HT1080 (cell line): ENCODE measurements at regions not wholly inside any gene's neighbourhood (a gene's known extent, or its start where the extent isn't known, plus 50 kb on each side); places are given as distances from the start of the nearest gene placed in this dataset.
"Not testable (repeated sequence)": the region's sequence is repeated elsewhere in the genome, so short reads cannot be mapped to it uniquely, and the experiment has no call there.

ENCODE experiments used
- DNase-seq: peaks from one replicate; pipeline ENCODE4 v3.0.0-alpha.2; 2015; ENCODE audit warnings: low read depth

- DNase-seq: no peak
Observed at GRCh38 chr1:14136152-14136763, 436.3 kb downstream of the PRDM2 start.

- DNase-seq: no peak
Observed at GRCh38 chr1:14136881-14137280, 436.9 kb downstream of the PRDM2 start.

GRCh38 chr1:14137411-14138134, 437.6 kb downstream of the PRDM2 start:
- DNase-seq: no peak

GRCh38 chr1:14138135-14138506, 438.1 kb downstream of the PRDM2 start:
- no peak for DNase-seq

- no peak for DNase-seq
Observed at GRCh38 chr1:14138687-14139086, 438.7 kb downstream of the PRDM2 start.

- DNase-seq: no peak
Observed at GRCh38 chr1:14140831-14141401, 440.9 kb downstream of the PRDM2 start.

- DNase-seq: no peak
Observed at GRCh38 chr1:14141656-14142055, 441.7 kb downstream of the PRDM2 start.

GRCh38 chr1:14142397-14143100, 442.6 kb downstream of the PRDM2 start:
- no peak for DNase-seq

GRCh38 chr1:14143777-14144176, 443.8 kb downstream of the PRDM2 start:
- no peak for DNase-seq

GRCh38 chr1:14148526-14148925, 448.5 kb downstream of the PRDM2 start:
- no peak for DNase-seq

- peak; percentile 47 for DNase-seq
Observed at GRCh38 chr1:14149431-14149830, 449.1 kb upstream of the KAZN start.

- no peak for DNase-seq
Observed at GRCh38 chr1:14156543-14156942, 441.9 kb upstream of the KAZN start.

- DNase-seq: no peak
Observed at GRCh38 chr1:14160781-14161180, 437.7 kb upstream of the KAZN start.

GRCh38 chr1:14163246-14163645, 435.2 kb upstream of the KAZN start:
- DNase-seq: no peak

GRCh38 chr1:14165371-14165801, 433.1 kb upstream of the KAZN start:
- DNase-seq: no peak

- no peak for DNase-seq
Observed at GRCh38 chr1:14167884-14168283, 430.6 kb upstream of the KAZN start.

GRCh38 chr1:14168326-14169063, 430.0 kb upstream of the KAZN start:
- no peak for DNase-seq

- no peak for DNase-seq
Observed at GRCh38 chr1:14173598-14173997, 424.9 kb upstream of the KAZN start.

GRCh38 chr1:14177866-14178265, 420.6 kb upstream of the KAZN start:
- not testable (repeated sequence) for DNase-seq

GRCh38 chr1:14180738-14181137, 417.7 kb upstream of the KAZN start:
- no peak for DNase-seq

GRCh38 chr1:14181191-14181795, 417.2 kb upstream of the KAZN start:
- DNase-seq: no peak
